Pancreas (tissue), 10 donors: ENCODE measurements at regions not wholly inside any gene's neighbourhood (a gene's known extent, or its start where the extent isn't known, plus 50 kb on each side); places are given as distances from the start of the nearest gene placed in this dataset.

Experiments used
- ATAC-seq, 4 donors: fragments of 200-7000 bp; cut with Tn5 transposase; one replicate each; pipeline versions ENCODE4 v1.8.0 to v1.9.1; 2020; ENCODE audit warnings: mild to moderate bottlenecking in 4 of 4, moderate library complexity in 4 of 4
- DNase-seq, 6 donors: peaks; one replicate each; pipeline ENCODE4 v3.0.0-alpha.2; 2020
- FAIRE-seq: peaks from 2 replicates; lab custom pipeline; 2012; peaks lifted over from hg19 to GRCh38; lab: Jason Lieb, UNC
- H3K27ac ChIP-seq, 4 donors: fragments of 200-600 bp; sonication (generic); 1 replicate in 3 of 4; 2 replicates in 1 of 4; pipeline versions ENCODE4 v1.5.0 to v1.8.0; 2020
- H3K27me3 ChIP-seq, 4 donors: fragments of 200-600 bp; one replicate each; pipeline ENCODE4 v1.8.0; 2021
- H3K36me3 ChIP-seq, 3 donors: fragments of 200-600 bp; sonication (generic) in 1 of 3; one replicate each; pipeline versions ENCODE4 v1.5.0 to v1.8.0; 2020 to 2021
- H3K4me1 ChIP-seq, 3 donors: fragments of 200-600 bp; one replicate each; pipeline ENCODE4 v1.8.0; 2021
- H3K4me3 ChIP-seq, 4 donors: fragments of 200-600 bp; sonication (generic) in 2 of 4; one replicate each; pipeline versions ENCODE4 v1.5.0 to v1.8.0; 2020 to 2021
- H3K9me3 ChIP-seq, 4 donors: fragments of 200-600 bp; one replicate each; pipeline ENCODE4 v1.8.0; 2021
- WGBS, 2 donors: extraction: QIAGEN DNeasy Blood & Tissue Kit; methylation state at CpG; one replicate each; pipeline ENCODE4 v1.1.7; 2013; 5-methylcytosine and 5-hydroxymethylcytosine counted together
- intact Hi-C, 3 donors: fragments of 100-400 bp; cut with DNase I; formaldehyde crosslinking; loops; one replicate each; pipeline versions ENCODE4 v1.11.1 to v1.14.2; 2022
- TF ChIP-seq, protein P1 (sequence below), 4 donors: fragments of 200-600 bp; sonication (generic) in 3 of 4; IDR thresholded peaks; one replicate each; pipeline versions ENCODE4 v1.5.0 to v1.8.0; 2021; ENCODE audit warnings: antibody characterized with exemption in 4 of 4
- donor health status: healthy with polysubstance abuse.
- donor health status: DM: no; HTN: no; CAD: no; lungs with moderate emphysema.
- donor health status: DM: no; HTN: no; CAD: no.
- donor health status: control.
- donor health status: control.
- donor health status: Bipolar disorder and iron deficiency.
- donor health status: DM: yes; HTN: yes; CAD: no.
- donor health status: DM: no; HTN: no; CAD: no.
- donor health status: DM: no; HTN: no; CAD: no.
- donor health status: DM: yes; HTN: yes; CAD: no.

GRCh38 chr6:159535656-159536350 is 157.2 kb downstream of the SOD2 start:
- intact Hi-C loops: no loop called here
- H3K4me3 ChIP-seq: no peak overlapping the region
- H3K9me3 ChIP-seq: no peaks in the 10 kb centered on the region
- no peaks in the 10 kb centered on the region for H3K4me1 ChIP-seq
- H3K36me3 ChIP-seq: no peaks in the 10 kb centered on the region
- DNase-seq (no peak), FAIRE-seq (no peak), ATAC-seq (no peak)
- no peak overlapping the region for H3K27ac ChIP-seq
- 64 to 77% methylated on average over 9 of the region's 9 CpGs for WGBS, 2 donors
- H3K27me3 ChIP-seq: no peaks in the 10 kb centered on the region
- TF ChIP-seq, protein P1, sequence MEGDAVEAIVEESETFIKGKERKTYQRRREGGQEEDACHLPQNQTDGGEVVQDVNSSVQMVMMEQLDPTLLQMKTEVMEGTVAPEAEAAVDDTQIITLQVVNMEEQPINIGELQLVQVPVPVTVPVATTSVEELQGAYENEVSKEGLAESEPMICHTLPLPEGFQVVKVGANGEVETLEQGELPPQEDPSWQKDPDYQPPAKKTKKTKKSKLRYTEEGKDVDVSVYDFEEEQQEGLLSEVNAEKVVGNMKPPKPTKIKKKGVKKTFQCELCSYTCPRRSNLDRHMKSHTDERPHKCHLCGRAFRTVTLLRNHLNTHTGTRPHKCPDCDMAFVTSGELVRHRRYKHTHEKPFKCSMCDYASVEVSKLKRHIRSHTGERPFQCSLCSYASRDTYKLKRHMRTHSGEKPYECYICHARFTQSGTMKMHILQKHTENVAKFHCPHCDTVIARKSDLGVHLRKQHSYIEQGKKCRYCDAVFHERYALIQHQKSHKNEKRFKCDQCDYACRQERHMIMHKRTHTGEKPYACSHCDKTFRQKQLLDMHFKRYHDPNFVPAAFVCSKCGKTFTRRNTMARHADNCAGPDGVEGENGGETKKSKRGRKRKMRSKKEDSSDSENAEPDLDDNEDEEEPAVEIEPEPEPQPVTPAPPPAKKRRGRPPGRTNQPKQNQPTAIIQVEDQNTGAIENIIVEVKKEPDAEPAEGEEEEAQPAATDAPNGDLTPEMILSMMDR (IDR thresholded peaks at IDR 0.05): no peak

GRCh38 chr6:159533568-159533967 is 159.5 kb downstream of the SOD2 start:
- no peak overlapping the region for H3K27ac ChIP-seq
- no peaks in the 10 kb centered on the region for H3K9me3 ChIP-seq
- intact Hi-C loops: no loop called here
- FAIRE-seq (no peak), DNase-seq (no peak), ATAC-seq (no peak)
- H3K4me1 ChIP-seq: no peaks in the 10 kb centered on the region
- no peaks in the 10 kb centered on the region for H3K27me3 ChIP-seq
- 46 to 56% methylated on average over 6 of the region's 6 CpGs for WGBS, 2 donors
- TF ChIP-seq, protein P1 (IDR thresholded peaks at IDR 0.05): no peak
- no peaks in the 10 kb centered on the region for H3K36me3 ChIP-seq
- H3K4me3 ChIP-seq: no peak overlapping the region

DNA sequence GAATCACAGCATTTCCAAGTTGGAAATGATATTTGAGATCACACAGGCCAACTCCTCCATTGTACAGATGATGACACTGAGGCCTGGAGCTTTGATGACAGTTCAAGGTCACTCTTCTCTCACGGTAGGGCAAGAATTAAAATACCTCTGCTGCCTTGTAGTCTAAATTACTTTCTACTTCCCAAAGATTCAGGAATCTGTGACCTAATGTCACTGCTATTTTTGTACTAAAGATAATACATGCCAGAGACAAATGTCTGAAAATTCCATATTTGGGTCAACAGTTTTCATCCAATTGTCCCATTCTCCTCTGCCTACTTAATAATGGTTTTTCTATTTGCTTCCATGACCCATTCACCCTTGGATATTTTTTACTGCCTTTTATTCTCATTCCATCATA is 160.0 kb downstream of the SOD2 start:
- TF ChIP-seq, protein P1 (IDR thresholded peaks at IDR 0.05): no peak
- Histone ChIP-seq H3K36me3 (no peaks in the 10 kb centered on the region), H3K4me3 (no peak overlapping the region), H3K9me3 (no peaks in the 10 kb centered on the region), H3K27me3 (no peaks in the 10 kb centered on the region), H3K27ac (no peak overlapping the region), H3K4me1 (no peaks in the 10 kb centered on the region)
- DNase-seq (no peak), FAIRE-seq (no peak), ATAC-seq (no peak)
- intact Hi-C loops: no loop called here
- 14 to 19% methylated on average over 1 of the region's 1 CpG for WGBS, 2 donors

DNA sequence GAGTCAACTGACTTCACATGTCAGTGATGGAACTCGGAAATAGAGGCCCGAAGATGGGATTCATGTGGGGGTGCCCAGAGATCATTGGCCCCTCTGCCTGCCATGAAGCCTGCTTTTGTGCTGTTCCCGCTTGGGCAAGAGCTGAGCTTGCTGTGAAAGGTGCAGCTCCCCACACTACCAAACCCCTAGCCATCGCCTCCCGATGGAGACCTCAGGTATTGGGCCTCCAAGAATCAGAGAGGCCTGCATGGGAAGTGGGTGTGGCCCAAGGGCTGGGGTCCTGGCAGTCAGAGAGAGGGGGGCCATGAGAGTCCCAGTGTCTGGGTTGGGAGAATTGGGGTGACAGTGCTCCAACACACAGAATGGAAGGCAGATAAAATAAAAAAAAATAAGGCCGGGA is 160.9 kb downstream of the SOD2 start:
- H3K27ac ChIP-seq: no peak overlapping the region
- DNase-seq: no peak
- TF ChIP-seq, protein P1 (IDR thresholded peaks at IDR 0.05): no peak
- intact Hi-C loops: no loop called here
- H3K4me3 ChIP-seq: no peak overlapping the region
- H3K36me3 ChIP-seq: no peaks in the 10 kb centered on the region
- H3K4me1 ChIP-seq: no peaks in the 10 kb centered on the region
- no peaks in the 10 kb centered on the region for H3K27me3 ChIP-seq
- ATAC-seq: no peak
- no peak for FAIRE-seq
- WGBS, 2 donors: 85 to 92% methylated on average over 6 of the region's 6 CpGs
- no peaks in the 10 kb centered on the region for H3K9me3 ChIP-seq

DNA sequence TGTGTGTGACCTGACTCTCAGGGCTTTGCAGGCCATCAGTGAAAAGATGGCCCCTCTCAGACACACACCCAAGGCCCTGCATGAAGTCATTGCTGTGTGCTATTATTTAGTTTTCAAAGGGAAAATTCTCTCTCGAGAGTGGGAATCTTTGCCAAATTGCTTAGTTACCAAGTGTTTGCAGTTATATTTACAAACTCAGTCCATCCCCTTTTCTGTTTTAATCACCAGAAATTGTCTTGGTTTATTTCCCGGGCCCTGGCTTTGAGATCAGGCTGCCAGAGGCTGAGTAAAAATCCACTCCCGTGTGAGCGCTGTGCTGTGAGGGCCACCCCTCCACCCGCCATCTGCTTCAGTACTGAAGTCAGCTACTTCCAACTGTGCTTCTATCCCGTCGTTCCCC is 163.1 kb downstream of the SOD2 start:
- Histone ChIP-seq H3K4me1 (no peaks in the 10 kb centered on the region), H3K4me3 (no peak overlapping the region), H3K27ac (no peak overlapping the region), H3K36me3 (no peaks in the 10 kb centered on the region), H3K27me3 (no peaks in the 10 kb centered on the region), H3K9me3 (no peaks in the 10 kb centered on the region)
- ATAC-seq (no peak), DNase-seq (no peak), FAIRE-seq (no peak)
- intact Hi-C loops: no loop called here
- TF ChIP-seq, protein P1 (IDR thresholded peaks at IDR 0.05): no peak
- 64 to 79% methylated on average over 7 of the region's 7 CpGs for WGBS, 2 donors
